GM12875 (cell line): ENCODE measurements at regions not wholly inside any gene's neighbourhood (a gene's known extent, or its start where the extent isn't known, plus 50 kb on each side); places are given as distances from the start of the nearest gene placed in this dataset.

Source experiments
- H3K4me3 ChIP-seq: one replicate; pipeline ENCODE4 v1.5.1; 2011; ENCODE audit warnings: low read depth, low read length, control low read depth
- CTCF ChIP-seq: IDR thresholded peaks from 2 replicates; pipeline ENCODE4 v1.5.1; 2011; ENCODE audit warnings: low read depth, mild to moderate bottlenecking, control low read depth, inconsistent platforms, low read length, moderate library complexity, borderline replicate concordance; ENCODE audit not compliant: insufficient read depth

GRCh38 chr15:47866446-47866845 lies 149.1 kb downstream of the SEMA6D start:
- no peak for TF ChIP-seq CTCF
- H3K4me3 ChIP-seq: no peak overlapping the region

DNA sequence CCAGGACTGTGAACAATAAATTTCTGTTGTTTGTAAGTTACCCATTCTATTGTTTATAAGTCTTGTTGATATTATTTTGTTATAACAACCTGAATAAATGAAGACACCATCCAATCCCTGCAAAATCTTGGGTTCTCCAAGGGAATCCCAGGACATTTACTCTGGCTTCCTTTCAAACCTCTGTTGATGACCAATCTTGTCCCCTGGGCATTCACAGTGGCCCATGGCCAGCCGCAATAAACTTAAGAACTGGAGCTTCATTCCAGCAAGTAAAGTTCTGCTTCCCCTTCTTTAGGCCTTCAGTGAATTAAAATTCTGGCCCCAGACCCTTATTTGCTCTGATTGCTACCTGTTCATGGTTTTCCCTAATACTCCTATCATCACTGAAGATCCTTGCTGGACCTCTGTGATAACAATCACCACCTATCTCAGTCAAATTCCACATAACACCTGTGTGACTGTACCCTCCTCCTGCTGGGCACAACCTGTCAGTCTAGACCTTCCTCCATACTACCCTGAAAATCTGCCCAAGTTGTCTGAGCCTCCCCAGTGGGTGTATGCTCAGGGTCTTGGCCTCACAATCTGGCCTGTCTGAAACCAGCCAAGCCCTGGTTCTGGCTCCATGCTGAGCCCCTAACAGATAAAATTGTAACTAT lies 153.1 kb downstream of the SEMA6D start:
- H3K4me3 ChIP-seq: no peak overlapping the region
- TF ChIP-seq CTCF: no peak

DNA sequence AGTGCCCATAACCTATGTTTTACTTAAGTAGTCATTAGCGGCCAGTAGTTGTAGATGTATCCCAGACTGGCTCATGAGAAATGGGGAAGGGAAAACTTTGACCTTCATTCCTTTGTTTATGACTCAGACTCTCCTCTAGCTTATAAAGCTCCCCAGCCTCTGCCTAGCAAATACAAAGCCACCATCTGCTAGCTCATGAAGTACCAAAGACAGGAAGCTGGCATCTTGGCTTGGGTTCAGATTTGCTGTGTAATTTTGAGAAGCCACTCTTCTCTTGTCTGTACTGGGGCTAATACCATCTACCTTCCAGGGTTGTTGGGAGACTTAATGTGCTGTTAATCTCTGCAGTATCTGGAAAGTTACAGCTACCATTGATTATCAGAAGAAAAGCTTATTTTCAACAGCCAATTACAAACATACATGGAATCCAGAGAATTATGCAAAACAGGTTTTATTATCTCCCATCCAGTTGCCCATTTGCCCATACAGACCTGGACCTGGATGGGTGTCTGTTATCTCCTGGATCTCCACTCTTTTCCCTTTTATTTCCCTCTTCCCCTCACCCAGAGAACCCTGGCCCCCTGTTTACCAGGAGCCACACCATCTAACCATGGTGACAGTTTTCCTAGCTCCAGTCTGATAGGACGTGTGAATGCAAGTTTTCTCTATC lies 153.8 kb downstream of the SEMA6D start:
- no peak for TF ChIP-seq CTCF
- H3K4me3 ChIP-seq: no peak overlapping the region

GRCh38 chr15:47872208-47872607 lies 154.9 kb downstream of the SEMA6D start:
- H3K4me3 ChIP-seq: no peak overlapping the region
- TF ChIP-seq CTCF: no peak

DNA sequence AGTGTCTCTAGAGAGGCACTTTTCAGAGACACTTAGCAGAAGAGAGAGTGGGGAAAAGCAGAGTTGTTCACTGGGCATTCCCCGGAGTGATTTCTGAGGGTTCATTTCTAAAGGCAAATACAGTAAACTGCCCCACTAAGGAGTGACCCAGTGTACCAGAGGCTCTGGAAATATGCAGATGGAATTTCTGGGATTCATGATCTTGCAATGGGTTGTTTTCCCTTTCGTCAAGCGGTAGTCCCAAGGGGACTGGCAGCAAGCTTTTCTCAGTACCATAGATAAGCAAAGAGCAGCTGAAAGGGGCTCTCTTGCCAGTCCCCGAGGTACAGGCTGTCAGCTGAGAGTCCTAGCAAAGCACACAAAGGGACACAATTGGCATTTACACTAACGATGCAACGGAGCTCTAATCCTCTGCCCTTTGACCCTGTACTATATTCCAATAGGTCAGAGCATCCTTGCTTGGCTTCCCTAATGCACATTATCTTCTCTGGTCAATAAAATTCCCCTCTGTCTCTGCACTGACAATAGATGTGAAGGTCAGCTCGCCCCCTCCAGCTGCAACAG lies 155.6 kb downstream of the SEMA6D start:
- TF ChIP-seq CTCF: no peak
- no peak overlapping the region for H3K4me3 ChIP-seq

DNA sequence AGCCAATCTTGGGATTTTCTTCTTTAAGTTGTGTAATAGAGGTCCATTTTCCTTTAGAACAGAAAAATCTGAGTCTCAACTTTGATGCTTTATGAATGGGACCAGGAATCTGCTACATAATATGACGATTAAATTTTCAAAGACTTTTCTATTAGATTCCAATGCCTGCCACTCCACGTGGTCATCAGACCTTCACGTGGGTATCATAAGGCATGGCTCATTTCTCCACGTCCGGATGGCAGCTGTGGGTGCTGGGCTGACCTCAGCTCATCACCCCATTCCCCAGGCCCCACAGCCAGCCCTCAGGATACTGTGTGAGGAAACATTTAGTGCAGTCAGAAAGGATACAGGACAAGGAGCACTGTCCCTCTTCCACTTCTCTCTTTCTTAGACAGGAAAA lies 159.7 kb downstream of the SEMA6D start:
- TF ChIP-seq CTCF: no peak
- H3K4me3 ChIP-seq: no peak overlapping the region

DNA sequence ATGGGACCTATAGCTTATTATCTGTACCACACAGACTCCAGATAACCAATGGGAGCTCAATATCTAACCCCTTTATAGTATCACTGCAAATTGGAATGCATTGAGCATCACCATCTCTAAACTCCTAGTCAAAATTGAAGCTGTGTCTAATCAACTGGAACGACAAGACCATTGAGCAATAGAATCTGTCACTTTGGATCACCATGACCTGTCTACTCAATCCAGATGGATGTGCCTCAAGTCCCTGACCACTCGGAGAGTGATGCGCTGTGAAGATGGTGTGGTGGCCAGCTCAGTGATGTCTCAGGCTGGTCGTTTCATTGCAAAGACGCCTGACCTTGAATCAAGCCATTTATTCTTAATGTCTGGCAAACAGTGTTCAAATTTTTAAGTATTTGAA lies 160.5 kb downstream of the SEMA6D start:
- H3K4me3 ChIP-seq: no peak overlapping the region
- TF ChIP-seq CTCF: no peak
